Effector CD8-positive, alpha-beta T cell (primary cell): ENCODE measurements at regions not wholly inside any gene's neighbourhood (a gene's known extent, or its start where the extent isn't known, plus 50 kb on each side); places are given as distances from the start of the nearest gene placed in this dataset.
"Not testable (repeated sequence)": the region's sequence is repeated elsewhere in the genome, so short reads cannot be mapped to it uniquely, and the experiment has no call there.

Source experiments
- DNase-seq: peaks from one replicate; lab custom pipeline; 2025; lab: John Stamatoyannopoulos, UW

DNA sequence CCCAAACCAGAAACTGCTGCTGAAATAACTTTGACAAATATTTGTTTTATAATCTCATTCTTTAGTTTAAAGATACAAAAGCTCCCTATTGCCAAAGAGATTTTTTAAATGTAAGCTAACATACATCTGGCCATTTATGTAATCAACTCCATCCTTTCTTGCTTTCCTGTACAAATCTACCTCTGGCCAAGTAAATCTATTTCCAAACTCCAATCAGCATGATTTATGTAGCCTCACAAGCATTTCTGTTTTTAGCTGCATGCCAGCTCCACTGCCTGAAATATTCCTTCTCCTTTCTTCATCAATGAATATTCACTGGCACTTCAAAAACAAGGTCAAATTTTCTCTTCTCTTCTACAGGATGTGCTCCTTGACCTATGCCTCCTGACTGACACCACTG lies 80.0 kb downstream of the SHOX2 start:
- DNase-seq: no peak

DNA sequence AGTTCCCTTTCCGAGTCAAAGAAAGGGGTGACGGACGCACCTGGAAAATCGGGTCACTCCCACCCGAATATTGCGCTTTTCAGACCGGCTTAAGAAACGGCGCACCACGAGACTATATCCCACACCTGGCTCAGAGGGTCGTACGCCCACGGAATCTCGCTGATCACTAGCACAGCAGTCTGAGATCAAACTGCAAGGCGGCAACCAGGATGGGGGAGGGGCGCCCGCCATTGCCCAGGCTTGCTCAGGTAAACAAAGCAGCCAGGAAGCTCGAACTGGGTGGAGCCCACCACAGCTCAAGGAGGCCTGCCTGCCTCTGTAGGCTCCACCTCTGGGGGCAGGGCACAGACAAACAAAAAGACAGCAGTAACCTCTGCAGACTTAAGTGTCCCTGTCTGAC lies 86.3 kb downstream of the SHOX2 start:
- DNase-seq: not testable (repeated sequence)

DNA sequence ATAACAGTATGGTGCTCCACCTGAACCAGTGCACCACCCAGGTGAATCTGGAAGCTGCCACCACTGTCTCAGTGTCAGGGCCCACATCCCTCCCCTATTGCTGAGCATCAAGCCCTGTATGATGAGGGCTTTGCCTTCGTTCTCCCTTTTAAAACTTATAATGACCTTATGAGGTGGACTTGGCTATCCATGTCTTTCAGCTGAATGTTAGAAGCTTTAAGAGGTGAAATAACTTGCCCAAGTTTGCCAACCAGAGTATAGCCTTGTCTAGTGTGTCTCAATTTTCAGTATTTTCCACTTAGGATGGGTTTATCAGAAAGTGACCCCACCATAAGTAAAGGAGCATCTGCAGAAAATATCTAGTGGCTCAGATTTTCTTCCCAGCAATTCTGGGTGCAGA lies 87.8 kb downstream of the SHOX2 start:
- DNase-seq: no peak

DNA sequence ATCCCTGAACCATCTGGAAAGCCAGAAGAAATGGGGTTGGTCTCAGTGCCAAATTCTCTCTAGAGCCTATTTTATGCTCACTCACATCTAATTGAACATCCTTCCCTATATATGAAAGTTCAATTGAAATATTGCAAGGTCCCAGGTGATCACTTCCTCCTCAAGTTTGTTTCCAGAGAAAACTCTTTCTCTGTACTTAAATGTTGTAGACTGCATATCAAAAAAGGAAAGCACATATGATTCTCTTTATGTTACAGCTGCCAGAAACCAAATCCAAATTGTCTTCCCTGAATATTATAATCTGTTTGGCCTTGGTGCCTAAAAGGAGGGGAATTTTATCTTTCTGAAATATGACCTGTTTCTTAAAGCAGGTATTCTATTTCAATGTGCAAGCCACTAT lies 93.3 kb downstream of the SHOX2 start:
- no peak for DNase-seq

DNA sequence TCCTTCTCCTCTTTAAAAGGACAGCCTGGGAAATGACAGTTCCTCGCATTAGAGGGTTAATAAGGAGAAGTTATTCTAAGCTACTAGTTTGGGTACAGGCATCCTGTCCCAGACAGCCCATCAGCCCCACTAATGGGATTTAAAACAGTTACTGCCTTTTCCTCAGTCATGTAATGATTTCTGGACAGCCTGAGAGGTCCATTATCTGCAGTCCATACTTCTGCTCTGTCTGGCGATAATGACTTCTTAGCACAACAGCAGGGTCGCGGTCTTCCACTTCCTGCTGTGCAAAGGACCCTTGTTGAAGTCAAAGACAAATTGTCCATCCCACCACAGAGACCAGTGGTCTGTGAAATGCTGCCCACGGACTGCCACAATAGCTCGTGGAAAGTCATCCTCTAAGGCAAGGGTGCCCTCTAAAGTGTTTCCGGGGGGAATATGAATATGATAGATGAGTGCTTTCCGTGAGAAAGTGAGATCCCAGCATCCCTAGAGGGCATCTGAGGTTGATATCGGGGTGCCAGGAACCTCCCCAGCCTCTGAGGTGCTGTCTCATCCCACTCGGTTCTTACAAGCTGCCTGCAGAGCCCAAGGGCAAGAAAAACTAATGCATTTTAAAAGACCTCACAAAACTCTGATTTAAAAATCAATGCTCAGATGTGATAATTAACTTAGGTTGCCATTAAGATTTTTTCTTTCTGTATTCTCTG lies 100.7 kb downstream of the SHOX2 start:
- DNase-seq: no peak

DNA sequence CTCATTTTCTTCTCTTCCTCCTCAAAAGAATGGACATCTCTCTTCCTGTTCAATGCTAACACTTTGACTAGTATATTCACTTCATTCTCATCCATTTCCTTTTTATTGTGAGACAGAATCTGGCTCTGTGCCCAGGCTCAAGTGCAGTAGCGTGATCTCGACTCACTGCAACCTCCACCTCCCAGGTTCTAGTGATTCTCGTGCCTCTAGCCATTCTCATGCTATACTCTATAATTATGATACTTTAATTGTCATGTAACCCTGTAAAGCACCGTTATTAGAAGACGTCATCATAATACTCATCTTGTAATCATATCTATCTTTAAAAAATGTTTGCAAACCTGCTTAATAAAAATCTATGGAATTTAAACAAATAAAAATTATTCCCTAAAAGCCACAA lies 107.0 kb downstream of the SHOX2 start:
- DNase-seq: no peak

DNA sequence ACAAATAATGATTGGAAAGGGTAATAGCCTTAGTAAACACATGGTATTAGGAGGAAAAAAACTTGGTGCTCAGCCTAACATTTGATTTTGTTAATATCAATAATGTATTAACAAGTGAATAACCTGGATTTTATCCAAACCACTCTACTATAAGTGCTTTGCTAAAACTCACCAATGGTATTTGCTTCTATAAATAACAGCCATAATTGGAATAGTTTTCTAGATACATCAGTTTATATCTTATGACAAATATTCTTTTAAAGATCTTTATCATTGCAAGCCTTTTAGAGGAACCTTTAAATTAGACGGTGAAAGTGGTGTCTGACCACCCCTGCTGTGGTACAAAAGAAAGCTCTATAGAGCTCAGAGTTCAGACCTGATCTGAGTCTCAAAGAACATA lies 123.9 kb downstream of the SHOX2 start:
- DNase-seq: no peak

DNA sequence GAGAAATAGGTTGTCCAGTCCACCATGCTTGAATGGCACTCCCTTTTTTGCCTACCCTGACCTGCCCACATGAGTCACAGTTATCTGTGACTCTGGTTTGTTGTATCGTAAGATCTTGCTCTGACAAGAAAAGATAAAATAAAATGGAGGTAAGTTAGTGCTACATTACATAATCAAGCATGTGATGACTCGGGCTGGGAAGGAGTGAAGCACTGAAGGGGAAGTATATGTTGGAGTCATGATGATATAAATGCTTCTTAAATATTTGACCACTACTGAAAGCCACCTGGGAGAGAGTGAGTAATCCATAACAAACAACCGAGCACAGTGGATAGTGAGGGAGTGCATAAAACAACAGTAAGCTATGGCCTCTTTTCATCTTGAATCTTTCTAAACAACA lies 124.4 kb downstream of the SHOX2 start:
- DNase-seq: no peak

DNA sequence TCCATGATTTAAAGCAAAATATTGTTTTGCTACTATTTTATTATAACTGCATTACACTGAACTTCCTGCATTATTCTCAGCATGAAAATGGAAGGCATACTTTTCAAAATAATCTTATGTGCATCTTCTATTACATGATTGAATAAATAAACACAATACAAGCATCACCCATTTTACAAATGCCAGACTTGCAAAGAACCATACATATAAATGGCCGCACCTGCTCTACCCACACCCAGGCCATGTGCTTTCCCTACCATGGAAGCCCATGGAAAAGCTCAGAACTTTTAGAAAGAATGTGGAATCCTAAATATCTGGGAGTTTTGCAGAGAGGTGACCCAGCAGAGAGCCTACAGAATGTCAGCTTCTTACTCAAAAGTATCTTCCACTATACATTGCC lies 127.2 kb downstream of the SHOX2 start:
- no peak for DNase-seq

DNA sequence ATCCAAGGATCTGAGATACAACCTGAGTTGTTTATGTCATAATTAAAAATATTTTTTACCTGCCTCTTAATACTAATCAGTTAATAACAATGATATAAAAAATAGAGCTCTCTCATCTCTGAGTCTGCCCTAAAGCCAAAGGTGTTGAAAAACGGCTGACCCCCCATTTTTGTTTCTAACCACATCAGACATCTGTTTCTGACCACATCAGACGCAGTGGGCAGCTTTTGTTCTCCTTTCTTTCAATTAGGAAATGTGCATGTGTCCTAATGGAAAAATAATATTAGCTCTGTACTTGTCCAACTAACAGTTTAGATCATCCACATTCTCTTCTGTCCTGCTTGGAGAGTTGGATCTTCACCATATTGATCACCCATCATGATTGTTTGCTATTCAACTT lies 144.6 kb downstream of the SHOX2 start:
- DNase-seq: no peak

DNA sequence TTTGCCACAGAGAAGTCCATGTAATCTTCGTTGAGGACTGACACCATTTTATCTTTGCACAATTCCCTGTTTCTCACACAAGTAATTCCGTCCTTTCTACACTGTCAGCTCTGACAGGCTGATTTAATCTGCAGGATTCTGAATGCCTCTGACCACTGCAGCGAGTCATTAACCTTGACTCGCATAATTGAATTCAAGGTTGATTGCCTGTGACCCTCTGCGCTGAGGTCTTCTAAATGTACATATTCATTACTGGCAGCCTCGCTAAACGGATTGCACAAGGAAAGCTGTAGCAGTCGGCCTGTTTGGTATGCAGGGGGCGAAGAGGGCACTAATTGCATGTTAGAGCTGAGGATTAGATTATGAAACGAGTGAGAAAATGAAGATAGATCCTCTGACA lies 147.8 kb downstream of the SHOX2 start:
- DNase-seq: no peak

DNA sequence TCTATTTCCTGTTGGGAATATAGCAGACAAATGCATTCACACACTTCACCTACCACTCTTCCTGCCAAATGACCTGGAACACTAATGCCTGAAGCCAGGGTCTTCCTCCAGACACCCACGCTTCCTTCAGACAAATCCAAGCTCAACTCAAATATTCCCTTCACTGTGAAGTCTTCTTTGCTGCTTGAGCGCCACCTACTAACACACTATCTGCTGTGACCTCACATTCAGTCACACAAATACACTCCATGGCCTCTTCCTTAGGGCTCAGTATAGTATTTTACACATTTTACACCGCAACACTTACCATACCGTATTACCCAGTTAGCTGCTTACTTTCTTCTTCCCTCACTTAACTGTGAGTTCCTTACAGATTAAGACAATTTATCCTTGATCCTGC lies 149.4 kb downstream of the SHOX2 start:
- DNase-seq: no peak

DNA sequence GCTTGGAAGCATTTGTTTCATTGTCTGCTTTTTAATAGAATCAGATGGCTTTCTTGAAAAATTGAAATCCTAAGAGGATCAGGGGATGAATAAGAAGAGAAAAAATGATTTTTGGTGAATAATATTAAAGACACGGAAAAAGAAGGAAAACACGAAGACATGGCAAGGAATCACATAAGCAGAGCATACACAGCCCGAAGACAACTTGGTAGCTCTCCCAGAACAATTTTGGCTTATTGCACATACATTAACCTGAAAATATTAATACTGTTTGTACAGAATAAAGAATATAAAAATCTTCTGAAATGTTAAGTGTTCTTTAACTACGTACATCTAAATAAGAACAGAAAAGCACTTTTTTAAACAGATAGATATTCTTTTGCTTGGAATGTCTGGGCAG lies 150.0 kb downstream of the SHOX2 start:
- no peak for DNase-seq

DNA sequence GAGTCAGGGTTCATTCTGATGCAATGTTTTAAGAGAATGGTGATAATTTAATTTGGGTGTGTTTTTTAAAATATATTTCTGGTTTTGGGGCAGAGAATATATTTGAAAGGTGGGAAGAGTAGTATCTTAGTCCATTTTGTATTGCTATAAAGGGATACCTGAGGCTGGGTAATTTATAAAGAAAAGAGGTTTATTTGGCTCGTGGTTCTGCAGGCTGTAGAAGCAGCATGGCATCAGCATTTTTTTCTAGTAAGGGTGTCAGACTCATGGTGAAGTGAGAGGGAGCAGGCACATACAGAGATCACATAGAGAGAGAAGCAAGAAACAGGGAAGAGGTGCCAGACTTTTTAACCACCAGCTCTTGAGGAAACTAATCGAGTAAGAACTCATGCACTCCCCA lies 152.7 kb downstream of the SHOX2 start:
- no peak for DNase-seq

DNA sequence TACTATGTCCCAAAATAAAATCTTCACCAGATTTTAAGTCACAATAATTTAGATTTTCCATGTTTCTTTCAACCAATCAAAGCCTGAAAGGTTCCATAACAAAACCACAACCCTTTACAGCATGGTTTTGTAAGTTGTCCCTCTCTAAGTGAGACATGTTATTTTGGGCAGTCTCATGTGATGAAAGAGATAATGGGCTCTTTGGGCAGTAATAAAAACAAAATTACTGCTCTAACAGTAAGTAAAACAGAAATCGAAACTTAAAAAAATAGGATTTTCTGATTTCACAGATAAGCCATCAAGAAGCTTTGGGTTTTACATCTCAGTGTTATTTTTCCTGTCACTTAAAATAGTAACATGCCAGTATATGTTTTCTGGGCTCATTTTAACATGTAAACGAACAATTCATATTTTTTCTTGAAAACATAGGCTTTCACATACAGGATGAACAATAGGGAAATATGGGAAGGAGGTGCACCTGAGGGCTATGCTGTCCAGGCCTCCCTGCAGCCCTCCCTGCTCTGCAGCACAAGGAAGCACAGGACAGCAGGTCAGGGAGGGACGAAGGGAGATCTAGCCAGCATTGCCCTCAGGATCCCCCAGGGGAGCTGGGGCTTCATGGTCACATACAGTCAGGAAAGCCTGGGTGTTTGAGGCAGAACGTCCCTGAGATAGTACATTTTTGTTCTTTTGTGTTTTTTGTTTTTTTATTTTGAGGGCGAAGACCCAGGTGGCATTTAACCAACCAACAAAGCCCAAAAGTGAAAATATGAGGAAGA lies 157.4 kb downstream of the SHOX2 start:
- no peak for DNase-seq

DNA sequence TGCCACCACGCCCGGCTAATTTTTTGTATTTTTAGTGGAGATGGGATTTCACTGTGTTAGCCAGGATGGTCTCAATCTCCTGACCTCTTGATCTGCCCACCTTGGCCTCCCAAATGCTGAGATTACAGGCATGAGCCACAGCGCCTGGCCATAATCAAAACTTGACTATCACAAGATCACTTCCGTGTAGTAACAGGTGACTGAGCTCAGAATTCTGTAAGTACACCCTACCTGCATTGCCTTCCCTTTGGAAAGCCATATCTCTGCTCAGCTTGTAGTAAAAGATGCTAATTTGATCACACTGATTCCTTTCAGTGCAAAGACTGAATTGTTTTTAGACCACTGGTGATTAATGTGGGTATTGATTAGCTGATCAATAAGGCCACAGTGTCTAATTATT lies 167.1 kb downstream of the SHOX2 start:
- DNase-seq: no peak

DNA sequence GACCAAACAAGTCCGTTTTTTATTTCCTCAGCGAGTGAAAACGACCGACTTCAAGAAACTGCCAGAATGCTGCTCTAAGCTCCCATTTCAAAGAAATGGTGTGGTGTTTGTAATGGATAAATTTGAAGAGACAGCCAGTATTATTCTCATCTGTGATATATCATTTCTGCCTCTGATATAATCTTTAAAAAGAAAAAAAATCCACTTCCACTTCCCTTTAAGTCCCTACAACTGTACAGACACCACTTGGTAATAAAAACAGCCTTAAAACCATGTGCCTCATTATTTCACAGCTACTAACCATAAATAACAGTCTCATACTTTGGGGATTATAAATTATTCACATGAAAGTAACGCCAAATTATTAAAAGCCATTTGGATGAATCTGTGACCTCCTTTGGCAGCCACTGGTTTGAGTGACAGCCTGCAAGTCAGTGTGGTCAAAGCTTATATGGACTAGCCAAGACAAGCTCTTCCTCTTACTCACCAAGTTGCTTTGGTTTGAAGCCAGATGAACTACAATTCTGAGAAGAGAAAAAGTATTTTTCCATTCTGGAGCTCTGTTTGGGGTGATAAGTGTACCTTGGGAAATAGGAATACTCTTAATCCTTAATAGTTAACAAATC lies 168.0 kb downstream of the SHOX2 start:
- DNase-seq: no peak

DNA sequence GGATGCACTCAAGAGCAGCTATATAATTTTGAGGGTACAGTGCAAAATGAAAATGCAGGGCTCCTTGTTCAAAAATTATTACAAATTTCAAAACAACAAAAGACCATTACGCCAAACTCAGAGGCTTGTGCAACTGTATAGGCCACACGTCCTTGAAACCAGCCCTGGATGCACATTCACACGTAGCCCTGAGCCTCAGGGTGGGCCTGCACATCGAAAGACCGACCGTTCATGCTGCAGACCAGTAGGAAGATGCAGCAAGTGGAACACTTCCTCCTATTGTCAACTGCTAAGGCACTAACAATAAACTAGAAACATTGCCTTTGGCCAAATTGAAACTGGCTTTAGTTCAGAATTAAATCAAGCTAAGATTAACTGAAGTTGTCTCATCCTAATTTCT lies 174.7 kb downstream of the SHOX2 start:
- no peak for DNase-seq

DNA sequence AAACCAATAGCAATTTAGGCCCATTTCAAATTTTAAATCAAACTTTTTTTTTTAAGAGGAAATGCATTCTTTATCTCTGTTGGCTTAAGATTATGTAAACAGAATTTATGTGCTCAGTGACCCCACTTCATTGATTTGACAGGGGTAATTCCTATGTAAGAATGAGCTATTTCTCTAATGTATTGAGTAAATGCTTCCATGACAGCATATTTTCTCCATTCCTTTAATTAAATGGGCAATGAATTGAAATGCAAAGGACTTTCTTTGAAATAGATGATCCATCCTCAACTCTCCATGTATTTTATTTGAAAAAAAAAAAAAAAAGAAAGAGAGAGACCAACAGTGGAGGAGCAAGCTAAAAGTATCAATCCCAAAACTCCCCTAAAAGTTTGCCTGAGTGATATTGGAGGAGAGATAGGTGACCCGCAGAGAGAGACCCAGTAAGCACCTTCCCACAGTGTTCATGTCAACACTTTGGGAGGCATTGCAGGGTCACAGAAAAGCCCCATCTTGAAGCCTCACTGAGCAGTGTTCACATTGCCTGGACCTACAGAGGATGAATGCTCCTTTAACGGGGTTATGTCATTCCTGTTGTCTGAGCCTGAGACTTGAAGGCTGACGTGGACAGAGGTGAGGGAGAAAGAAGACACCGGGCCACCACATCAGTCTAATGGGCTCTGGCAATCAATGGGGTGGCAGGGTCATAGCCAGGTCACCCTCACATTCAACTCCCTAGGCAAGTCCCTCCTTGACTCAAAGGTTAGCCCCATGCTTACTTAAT lies 176.0 kb downstream of the SHOX2 start:
- DNase-seq: no peak

DNA sequence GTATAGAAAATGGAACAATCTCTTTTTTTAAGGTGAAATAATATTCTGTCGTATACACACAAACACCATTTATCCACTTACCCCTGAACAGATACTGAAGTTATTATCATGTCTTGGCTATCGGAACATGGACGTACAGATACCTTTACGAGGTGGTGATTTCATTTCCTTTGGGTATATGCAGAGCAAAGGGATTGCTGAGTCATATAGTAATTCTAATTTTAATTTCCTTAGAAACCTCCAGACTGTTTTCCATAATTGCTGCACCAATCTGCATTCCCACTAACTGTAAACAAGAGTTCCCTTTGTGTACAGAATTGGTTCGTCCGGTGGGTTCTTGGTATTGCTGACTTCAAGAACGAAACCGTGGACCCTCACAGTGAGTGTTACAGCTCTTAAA lies 179.4 kb downstream of the SHOX2 start:
- DNase-seq: no peak

DNA sequence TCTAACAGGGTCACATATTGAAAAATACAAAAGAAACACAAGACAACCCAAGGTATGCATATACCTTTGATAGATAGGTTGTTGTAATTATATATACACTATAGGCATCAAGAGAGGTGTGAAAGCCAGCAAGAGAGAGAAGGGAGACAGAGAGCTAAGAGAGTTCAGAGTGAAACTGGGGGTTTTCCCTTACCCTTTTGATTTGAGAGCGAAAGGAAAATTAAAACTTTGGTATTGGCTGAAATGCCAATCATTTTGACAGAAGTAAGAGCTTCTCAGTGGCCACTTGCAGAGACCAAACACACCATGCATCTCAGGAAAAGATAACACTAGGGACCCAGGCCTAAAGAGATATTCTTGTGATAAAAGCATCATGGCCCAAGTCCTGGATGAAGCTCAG lies 183.6 kb downstream of the SHOX2 start:
- DNase-seq: no peak

DNA sequence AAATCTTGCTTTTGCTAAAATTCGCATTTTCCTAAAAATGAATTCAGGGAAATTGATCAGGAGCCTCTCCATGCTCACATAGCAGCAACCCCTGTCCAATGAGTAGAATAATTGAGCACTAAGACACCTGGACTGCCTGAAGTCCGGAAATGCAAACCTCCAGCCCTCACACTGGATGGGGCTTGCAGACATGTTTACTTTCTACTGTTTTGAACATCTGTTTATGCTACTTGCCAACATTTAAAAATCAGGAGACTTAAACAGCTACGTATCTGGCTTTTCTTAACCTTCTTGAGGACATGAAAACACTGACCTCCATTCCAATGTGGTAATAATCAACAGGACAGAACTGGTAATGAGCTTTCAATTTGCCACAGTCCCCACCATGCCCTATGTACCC lies 184.4 kb downstream of the SHOX2 start:
- DNase-seq: no peak
